AG09319 (cell line): ENCODE measurements at regions not wholly inside any gene's neighbourhood (a gene's known extent, or its start where the extent isn't known, plus 50 kb on each side); places are given as distances from the start of the nearest gene placed in this dataset.

ENCODE experiments used
- DNase-seq: peaks from one replicate; pipeline ENCODE4 v3.0.0-alpha.2; 2010; ENCODE audit warnings: low read depth; ENCODE audit errors: extremely low read depth
- CTCF ChIP-seq: IDR thresholded peaks from 2 replicates; pipeline ENCODE4 v1.5.1; 2011; ENCODE audit warnings: low read depth, mild to moderate bottlenecking, inconsistent platforms, low read length, moderate library complexity

- no peak for TF ChIP-seq CTCF
- DNase-seq, result no peak
Observed at GRCh38 chr5:52443187-52443586, 344.5 kb upstream of the ITGA1 start.

GRCh38 chr5:52448111-52448510 lies 339.6 kb upstream of the ITGA1 start:
- no peak for TF ChIP-seq CTCF
- DNase-seq, result no peak

GRCh38 chr5:52449516-52449915 lies 338.2 kb upstream of the ITGA1 start:
- DNase-seq, result no peak
- TF ChIP-seq CTCF, result no peak

GRCh38 chr5:52452098-52452497 lies 335.6 kb upstream of the ITGA1 start:
- TF ChIP-seq CTCF, result no peak
- DNase-seq, result no peak

- no peak for TF ChIP-seq CTCF
- DNase-seq, result no peak
Observed at GRCh38 chr5:52453176-52453575, 334.5 kb upstream of the ITGA1 start.

- no peak for TF ChIP-seq CTCF
- DNase-seq, result no peak
Observed at GRCh38 chr5:52455920-52456319, 331.8 kb upstream of the ITGA1 start.

- no peak for DNase-seq
- no peak for TF ChIP-seq CTCF
Observed at GRCh38 chr5:52457810-52458209, 329.9 kb upstream of the ITGA1 start.
